OCI-M1 (cell line): ENCODE measurements at regions not wholly inside any gene's neighbourhood (a gene's known extent, or its start where the extent isn't known, plus 50 kb on each side); places are given as distances from the start of the nearest gene placed in this dataset.

Source experiments
- DNase-seq: peaks from one replicate; lab custom pipeline; 2025; lab: John Stamatoyannopoulos, UW

DNA sequence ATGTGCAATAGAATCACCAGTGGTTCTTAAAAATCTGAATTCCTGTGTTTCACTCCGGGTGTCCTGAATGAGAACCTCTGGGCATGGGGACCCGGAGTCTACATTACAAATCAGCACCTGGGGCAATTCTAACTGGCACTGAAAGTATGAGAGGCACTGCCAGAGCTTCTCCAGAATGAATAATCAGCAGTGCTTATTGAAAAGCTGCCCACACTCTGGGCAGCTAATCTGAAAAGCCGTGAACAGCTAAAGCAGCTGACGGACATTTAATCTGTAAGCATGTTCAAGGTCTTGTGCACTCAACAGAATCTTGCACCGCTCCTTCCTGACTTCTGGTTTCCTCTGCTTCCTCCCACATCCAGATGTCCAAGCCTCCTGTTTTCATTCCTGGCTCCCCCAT lies 113.3 kb upstream of the KIF5B start:
- no peak for DNase-seq

DNA sequence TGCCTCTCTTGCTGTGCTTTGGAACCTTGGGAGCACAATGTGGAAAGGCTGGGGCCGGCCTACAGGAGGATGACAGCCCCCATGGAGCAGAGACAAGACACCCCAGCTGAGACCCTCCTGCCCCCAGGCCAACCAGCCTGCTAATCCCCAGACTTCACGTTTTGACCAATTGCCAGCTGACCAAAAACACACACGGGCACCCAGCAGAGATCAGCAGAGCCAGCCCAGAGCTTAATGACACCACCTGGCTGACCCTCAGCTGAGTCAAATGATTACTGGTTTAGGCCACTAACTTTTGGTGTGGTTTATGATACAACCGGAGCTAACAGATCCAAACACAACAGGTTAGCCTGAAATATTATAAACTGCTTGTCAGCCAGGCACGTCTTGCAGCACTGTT lies 111.2 kb upstream of the KIF5B start:
- no peak for DNase-seq

DNA sequence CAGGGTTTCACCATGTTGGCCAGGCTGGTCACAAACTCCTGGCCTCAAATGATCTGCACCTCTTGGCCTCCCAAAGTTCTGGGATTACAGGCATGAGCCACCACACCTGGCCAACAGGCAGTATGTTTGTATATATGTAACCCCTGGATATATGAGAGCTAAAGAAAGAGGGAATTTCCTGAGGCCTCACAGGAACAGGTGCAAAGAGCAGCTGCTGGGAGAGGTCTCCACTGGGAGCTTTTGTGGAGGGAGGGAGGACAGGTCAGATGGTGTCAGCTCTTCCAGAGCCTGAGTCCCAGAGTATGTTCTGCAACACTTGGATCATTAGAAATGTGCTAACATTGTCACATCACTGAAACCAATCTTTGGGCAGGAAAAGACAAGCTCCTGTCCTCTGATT lies 110.1 kb upstream of the KIF5B start:
- DNase-seq: no peak

DNA sequence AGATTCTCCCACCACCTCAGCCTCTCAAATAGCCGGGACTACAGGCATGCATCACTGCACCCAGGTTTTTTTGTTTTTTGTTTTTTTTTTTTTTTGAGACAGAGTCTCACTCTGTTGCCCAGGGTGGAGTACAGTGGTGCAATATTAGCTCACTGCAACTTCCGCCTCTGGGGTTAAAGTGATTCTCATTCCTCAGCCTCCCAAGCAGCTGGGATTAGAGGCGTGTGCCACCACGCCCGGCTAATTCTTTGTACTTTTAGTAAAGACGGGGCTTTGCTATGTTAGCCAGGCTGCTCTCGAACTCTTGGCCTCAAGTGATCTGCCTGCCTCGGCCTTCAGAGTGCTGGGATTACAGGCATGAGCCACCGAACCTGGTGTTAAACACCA lies 107.5 kb upstream of the KIF5B start:
- no peak for DNase-seq

DNA sequence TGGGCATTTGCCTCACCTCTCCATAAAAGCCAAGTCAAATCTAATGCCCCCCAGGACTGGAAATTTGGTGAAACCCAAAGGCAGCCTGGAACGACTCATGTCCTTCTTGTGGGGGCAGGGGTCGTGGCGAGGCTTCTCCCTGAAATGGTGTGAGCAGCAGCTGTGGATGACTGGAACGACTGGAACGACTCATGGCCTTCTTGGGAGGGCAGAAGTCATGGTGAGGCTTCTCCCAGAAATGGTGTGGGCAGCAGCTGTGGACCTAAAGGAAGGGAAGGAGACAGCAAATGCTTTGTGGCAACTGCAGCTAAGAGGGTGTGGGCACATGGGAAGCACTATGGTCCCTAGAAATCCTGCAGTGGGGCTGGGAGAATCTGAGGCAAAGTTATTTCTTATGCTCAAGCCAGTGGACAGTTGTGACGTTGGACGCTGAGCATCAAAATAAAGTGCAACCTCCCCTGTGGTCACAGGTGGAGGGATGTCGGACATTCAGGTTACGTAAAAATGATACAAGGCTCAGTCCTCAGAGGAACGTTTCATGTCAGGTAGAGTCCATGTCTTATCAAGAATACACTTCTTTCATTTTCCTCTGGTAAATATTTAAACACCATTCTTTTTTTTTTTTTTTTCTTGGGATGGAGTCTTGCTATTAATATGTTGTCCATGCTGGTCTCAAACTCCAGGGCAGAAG lies 107.0 kb upstream of the KIF5B start:
- DNase-seq: no peak

DNA sequence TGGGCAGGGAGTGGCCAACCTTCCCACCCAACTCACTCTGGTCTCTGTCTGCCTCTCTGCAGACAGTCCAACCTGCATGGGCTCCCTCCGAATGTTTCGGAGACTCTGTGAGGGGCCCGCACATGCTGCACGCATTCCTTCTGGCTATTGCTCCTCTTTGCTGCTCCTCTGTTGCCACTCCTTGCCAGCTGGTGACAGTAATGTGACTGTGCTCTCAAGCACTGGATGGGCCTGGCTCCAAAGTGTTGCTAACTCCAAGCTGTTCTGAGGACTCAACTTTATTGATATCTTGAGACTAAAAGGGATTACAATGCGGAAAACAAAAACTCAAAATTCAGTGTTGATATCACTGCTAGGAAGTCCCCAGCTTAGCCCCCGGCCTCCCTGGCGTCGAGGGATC lies 105.4 kb upstream of the KIF5B start:
- DNase-seq: no peak

DNA sequence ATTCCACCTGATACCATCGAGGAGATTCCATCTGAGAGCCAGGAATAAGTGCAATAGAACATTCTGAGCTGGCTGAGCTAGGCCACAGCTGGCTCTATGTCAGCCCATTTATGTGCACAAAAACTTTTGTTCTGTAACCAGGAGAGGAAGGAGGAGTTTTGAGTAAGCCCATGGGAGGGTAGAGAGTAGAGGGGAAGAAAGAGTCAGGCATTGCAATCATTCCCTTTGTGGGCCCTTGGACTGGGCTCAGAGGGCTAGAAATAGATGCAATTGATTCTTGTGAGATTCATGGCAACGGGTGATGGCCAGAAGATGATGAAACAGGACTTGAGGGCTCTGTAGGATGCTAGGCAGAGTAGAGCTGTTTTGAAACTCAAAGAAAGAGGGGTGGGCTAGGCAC lies 104.6 kb upstream of the KIF5B start:
- DNase-seq: no peak

DNA sequence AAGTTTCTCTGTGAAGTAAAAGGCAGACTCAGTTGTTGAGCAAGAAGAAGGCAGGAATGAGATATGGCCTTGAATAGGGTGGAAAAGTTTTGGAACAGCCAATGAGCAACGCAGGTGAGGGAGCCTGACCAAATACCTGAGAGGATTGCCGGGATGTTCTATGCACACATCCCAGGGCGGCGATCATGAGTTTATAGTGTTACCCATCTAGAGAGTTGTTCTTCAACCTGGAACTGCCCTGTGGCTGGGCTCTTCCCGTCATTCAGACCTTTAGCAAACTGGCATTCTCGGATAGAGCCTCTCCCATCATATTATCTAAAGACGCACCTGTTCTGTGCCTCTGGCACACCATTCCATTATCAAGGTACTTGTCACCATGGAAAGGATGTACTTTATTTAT lies 103.0 kb upstream of the KIF5B start:
- DNase-seq: no peak

DNA sequence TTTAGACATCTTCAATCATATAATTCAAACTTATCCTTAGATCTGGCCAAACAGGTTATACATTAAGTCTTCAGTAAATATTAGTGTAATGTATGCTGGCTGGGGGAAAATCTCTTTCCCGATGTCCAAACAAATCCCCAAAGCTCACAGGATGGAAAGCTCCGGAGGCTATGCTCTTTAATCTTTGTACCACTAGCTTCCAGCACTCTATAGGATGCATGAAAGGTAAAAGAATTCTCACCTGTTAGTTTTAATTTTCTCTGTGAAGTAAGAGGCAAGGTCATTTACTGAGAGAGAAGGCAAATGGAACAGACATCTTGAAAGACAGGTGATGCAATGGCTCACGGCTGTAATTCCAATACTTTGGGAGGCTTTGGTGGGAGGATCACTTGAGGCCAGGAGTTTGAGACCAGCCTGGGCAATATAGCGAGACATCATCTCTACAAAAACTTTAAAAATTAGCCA lies 99.8 kb upstream of the KIF5B start:
- DNase-seq: no peak

DNA sequence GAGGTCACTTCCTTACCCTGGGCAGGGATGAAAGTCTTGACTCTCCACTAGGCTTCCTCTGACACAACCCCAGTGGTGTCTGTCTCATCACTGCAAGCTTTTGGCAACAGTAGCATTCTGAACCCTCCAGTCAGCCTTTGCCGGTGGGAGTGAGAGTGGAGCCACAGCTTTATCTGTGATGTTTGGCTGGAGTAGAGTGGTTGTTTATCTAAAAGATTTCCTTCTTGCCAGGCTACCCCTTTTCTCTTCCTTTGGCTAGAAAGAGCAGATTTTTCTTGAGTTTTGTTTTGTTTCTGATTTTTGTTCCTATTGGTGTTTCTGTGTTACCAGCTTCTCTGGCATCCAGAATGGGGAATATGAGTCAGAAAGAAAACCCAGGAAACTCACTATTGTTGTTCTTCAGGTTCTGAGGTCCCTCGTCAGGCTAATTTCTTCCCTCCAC lies 98.9 kb upstream of the KIF5B start:
- no peak for DNase-seq

DNA sequence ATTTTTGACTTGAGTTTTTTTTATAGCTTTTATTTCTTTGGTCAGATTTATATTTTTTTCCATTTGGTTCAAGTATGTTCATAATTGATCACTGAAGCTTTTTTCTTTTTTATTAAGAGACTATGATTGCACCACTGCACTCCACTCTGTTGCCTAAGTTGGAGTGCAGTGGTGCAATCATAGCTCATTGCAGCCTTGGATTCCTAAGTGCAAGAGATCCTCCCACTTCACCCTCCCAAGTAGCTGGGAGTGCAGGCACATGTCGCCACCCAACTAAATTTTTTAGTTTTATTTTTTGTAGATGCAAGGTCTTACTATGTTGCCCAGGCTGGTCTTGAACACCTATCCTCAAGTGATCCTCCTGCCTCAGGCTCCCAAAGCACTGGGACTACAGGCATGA lies 97.7 kb upstream of the KIF5B start:
- no peak for DNase-seq

DNA sequence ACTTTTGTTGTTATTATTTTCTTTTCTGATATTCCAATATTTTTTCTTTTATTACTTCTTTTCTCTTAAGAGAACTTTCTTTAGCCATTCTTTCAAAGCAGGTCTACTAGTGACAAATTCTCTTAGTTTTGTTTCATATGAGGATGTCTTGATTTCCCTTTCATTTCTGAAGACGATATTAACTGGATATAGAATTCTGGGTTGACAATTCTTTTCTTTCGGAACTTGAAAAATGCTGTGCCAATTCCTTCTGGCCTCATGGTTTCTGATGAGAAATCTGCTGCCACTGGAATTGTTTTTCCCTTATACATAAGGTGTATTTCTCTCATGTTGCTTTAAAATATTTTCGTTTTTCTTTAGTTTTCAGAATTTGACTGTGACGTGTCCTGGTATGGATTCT lies 97.0 kb upstream of the KIF5B start:
- no peak for DNase-seq

DNA sequence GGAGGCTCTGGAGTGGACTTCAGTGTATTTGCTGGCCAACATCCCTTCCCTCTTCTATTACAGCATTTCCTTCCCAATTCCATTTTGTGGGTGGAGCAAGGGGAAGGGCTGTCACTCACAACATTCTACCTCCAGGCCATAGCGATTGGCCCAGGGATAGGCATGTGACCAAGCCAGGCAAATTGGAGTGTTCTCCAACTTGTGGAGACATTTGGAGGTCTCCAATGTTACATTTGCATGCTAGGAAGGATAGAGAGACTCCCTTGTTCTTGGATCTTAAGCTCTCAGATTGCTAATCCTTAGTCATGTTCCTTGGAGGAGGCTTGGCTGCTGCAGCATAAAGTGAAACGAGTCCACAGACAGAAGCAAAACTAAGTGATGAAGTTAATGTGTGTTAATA lies 95.6 kb upstream of the KIF5B start:
- no peak for DNase-seq

DNA sequence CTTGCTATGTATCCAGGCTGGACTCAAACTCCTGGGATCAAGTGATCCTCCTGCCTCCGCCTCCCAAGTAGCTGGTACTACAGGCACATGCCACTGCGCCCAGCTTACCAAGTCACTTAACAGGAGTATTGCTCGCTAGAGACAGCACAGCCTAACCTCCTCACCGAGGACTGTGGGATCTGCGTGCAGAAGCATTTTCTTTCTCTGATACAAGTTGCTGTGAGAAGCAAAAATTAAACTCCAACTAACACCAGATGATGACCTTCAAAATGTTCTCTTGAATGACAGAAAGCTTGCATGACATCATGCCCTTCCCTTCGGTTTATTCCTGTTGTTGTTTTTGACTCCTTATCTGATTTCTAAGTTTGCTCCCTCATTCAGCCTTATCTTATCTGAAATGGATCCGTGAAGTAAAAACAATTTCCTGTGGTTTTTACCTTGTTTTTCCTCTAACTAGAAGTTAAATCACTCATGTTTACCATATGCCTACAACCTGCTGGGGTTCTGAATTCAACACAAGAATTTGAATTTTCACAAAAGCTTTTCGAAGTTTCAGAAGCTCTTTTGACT lies 94.4 kb upstream of the KIF5B start:
- DNase-seq: no peak

DNA sequence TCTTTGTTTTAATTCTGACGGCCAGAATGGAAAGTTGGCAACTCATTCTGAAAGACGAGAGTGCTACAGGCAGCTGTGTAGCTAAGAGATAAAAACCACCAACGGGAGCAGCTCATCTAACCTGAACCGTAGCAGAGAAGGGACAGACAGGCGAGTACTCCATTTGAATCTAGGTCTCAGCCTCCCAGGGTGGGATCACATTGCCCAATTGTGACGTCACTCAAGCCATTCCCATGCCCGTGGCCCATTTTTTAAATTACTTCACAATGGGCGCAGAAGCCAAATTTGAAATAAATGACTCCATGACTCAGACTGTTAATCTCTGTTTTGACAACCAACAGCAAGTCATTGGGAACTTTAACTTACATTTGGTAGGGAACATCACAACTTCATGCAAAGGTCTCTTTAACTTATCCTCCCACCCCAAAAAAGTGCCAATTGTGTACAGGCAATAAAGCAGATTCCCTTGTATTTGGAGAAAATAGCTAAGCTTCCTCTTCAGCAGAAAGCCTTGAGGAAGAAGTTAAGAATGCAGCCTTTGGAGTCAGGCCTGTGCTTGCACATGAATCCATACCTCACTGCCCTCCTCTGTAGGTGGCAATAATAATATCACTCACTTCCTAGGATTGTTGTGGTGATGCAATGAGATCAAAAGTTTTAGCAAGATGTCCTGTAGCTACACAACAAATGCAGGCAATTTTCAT lies 93.2 kb upstream of the KIF5B start:
- peak; percentile 62 for DNase-seq

DNA sequence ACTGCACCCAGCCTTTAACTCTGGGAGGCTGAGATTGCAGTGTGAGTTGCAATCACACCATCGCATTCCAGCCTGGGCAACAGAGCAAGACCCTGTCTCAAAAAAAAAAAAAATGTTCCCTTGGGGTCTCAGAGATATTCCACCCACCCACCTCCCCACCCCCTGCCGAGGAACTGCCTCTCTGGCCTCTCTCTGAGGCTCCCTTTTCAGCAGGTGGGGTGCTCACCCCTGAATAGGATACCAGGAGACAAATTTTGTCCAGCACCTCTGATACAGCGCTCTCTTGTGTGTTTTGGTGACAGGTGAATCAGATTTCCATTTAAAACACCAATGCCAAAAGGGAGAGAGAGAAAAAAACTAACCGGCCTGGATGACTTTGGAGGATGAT lies 92.6 kb upstream of the KIF5B start:
- no peak for DNase-seq

DNA sequence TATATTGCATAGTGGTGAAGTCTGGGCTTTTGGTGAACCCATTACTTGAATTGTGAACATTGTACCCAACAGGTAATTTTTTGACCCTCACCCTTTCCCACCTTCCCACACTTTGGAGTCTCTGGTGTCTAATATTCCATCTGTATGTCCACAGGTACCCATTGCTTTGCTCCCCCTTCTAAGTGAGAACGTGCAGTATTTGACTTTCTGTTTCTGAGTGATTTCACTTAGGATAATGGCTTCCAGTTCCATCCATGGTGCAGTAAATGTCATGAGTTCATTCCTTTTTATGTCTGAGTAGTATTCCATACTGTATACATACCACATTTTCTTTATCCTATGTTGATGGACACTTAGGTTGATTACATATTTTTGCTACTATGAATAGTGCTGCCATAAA lies 91.5 kb upstream of the KIF5B start:
- DNase-seq: no peak

DNA sequence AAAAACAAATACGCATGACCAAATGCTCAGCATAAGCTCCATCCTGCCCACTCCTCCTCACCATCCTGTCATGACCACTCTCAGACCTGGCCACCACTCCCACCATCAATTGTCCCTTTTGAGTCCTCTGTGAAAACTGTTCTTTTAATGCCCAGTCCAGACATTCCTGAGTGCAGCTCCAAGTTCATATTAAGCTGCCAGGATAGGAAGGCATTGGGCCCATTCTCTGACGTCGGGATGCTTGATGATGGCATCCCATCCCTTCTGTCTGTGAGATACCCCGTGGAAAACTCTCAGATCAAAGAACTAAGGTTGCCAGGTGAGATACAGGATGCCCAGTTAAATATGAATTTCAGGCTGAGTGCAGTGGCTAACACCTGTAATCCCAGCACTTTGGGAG lies 89.9 kb upstream of the KIF5B start:
- no peak for DNase-seq

DNA sequence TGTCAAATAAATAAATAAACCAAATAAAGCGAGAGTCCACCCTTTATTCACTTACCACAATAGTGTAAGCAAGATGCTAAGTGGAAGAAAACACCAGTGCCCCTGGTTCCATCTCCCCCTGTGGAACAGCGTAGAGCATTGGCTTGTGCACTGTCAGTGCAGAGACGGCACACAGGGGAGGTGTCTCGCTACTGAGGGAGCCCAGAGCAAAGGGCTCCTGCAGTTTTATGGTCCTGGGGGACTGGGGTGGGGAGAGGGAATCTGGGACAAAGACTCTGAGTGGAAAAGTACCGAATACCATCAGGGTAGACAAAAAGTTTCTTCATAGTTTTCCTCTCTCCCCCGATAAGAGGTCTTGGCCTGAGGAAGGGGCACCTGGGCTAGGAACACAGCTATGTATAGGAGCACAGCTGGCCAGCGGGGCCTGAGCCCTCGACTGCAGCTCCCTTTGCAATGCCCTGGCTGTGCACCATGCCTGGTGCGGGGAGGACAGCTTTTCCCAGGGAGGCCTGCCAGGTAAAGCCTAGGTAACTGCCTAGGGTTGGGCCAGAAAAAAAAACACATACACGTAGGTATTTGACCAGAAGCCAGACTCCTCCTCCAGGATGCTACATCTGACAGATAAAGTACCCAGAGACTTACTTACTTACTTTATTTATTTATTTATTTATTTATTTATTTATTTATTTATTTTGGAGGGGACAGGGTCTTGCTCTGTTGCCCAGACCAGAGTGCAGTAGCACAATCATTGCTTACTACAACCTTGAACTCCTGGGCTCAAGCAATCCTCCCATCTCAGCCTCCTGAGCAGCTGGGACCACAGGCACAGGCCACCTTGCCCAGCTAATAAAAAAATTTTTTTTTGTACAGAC lies 88.8 kb upstream of the KIF5B start:
- no peak for DNase-seq

DNA sequence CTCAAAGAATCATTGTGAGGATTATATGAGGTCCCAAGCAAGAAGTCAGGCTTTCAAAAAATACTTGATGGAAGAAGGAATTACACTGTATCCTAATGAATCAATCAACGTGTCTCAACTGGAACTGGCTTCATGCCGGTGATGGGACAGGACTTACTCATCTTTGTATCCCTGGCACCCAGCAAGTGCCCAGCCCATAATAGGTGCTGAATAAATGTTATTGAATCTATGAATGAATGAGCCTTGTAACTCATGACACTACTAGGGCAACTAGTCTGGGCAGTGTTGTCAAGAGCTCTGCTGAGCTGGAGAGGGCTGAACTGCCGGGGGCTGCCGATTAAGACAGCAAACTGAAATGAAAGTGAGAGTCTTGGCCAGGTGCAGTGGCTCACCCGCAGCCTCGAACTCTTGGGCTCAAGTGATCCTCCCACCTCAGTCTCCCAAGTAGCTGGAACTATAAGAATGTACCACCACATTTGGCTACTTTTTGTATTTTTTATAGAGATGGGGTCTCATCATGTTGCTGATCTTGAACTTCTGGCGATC lies 87.2 kb upstream of the KIF5B start:
- DNase-seq: no peak

DNA sequence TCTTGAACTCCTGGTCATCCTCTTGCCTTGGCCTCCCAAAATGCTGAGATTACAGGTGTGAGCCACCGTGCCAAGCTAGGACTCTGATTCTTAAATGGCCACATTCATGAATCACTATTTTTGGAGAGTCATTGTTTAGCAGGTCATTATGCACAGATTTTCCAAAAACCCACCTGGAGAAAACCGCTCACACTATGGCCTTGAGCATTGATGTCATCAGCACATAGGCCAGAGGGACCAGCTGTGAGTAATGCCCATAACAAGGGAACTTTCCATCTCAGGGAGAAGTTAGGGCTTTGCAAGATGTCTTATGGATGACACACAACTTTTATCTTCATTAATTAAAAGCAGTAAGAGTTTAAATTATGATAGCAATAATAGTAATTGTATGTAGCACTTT lies 86.4 kb upstream of the KIF5B start:
- DNase-seq: no peak
